ENCODE measurements at regions not wholly inside any gene's neighbourhood (a gene's known extent, or its start where the extent isn't known, plus 50 kb on each side); places are given as distances from the start of the nearest gene placed in this dataset.

GRCh38 chr7:25933921-25934320 lies 218.1 kb upstream of the NFE2L3 start:
- BruUV-seq (replicated peaks): no TSS peak

GRCh38 chr7:25940086-25940906 lies 211.7 kb upstream of the NFE2L3 start:
- Histone ChIP-seq H3K9me3 (ENCODE audit: low read depth, low read length, poor library complexity, severe bottlenecking) (peaks cover 5% of the 10 kb centered on the region), H3K4me1 (ENCODE audit: insufficient read depth, low read length, poor library complexity, severe bottlenecking) (peaks cover 32% of the 10 kb centered on the region), H3K4me3 (ENCODE audit: low read depth, low read length, poor library complexity, severe bottlenecking) (peak overlapping the region; percentile 31), H3K27me3 (replicated peaks; ENCODE audit: insufficient read depth, low read depth, low read length, poor library complexity) (no peaks in the 10 kb centered on the region), H3K36me3 (ENCODE audit: insufficient read depth, low read length, poor library complexity, severe bottlenecking) (no peaks in the 10 kb centered on the region), H3K27ac (ENCODE audit: low read depth, low read length, poor library complexity, severe bottlenecking) (peak overlapping the region; percentile 89)
- DNase-seq (ENCODE audit: low spot score): peak; percentile 98
- CTCF ChIA-PET: interaction anchor here (0.6 kb wide), 1 partner anchor 150 kb away, joined by 3 read pairs; no protein-coding TSS in a partner anchor
- no TSS peak for BruUV-seq (replicated peaks)
- POLR2A ChIA-PET (ENCODE audit: low non-redundant PET): interaction anchor here (0.6 to 0.7 kb wide), 4 partner anchors 27 to 563 kb away, joined by 3 to 5 read pairs (median 3); no protein-coding TSS in a partner anchor
- intact Hi-C loops (cut with micrococcal nuclease; ENCODE audit: unreplicated experiment): loop anchor here (1.0 to 5.0 kb wide), 2 partner anchors 121 to 262 kb away; partner anchors contain the start of genes CBX3 and HNRNPA2B1
- TF ChIP-seq CTCF (conservative IDR thresholded peaks at IDR 0.05; ENCODE audit: low read depth, low read length) (no peak), EZH2 (IDR thresholded peaks at IDR 0.05; ENCODE audit: borderline replicate concordance, low read depth, low read length, poor library complexity, severe bottlenecking) (no peak)

More at GRCh38 chr7:25933921-25934320, 218.1 kb upstream of the NFE2L3 start:
- ChIA-PET CTCF (no interaction called here), POLR2A (ENCODE audit: low non-redundant PET) (no interaction called here)
- Histone ChIP-seq H3K27ac (ENCODE audit: low read depth, low read length, poor library complexity, severe bottlenecking) (no peak overlapping the region), H3K27me3 (replicated peaks; ENCODE audit: insufficient read depth, low read depth, low read length, poor library complexity) (no peaks in the 10 kb centered on the region), H3K9me3 (ENCODE audit: low read depth, low read length, poor library complexity, severe bottlenecking) (peaks cover 18% of the 10 kb centered on the region), H3K36me3 (ENCODE audit: insufficient read depth, low read length, poor library complexity, severe bottlenecking) (no peaks in the 10 kb centered on the region), H3K4me1 (ENCODE audit: insufficient read depth, low read length, poor library complexity, severe bottlenecking) (peaks cover 23% of the 10 kb centered on the region), H3K4me3 (ENCODE audit: low read depth, low read length, poor library complexity, severe bottlenecking) (no peak overlapping the region)
- intact Hi-C loops (cut with micrococcal nuclease; ENCODE audit: unreplicated experiment): no loop called here
- no peak for TF ChIP-seq EZH2 (IDR thresholded peaks at IDR 0.05; ENCODE audit: borderline replicate concordance, low read depth, low read length, poor library complexity, severe bottlenecking)
- no peak for TF ChIP-seq CTCF (conservative IDR thresholded peaks at IDR 0.05; ENCODE audit: low read depth, low read length)
- DNase-seq (ENCODE audit: low spot score): no peak

GRCh38 chr7:25944777-25945515 lies 207.1 kb upstream of the NFE2L3 start:
- H3K4me1 ChIP-seq (ENCODE audit: insufficient read depth, low read length, poor library complexity, severe bottlenecking): peaks cover 32% of the 10 kb centered on the region
- no peaks in the 10 kb centered on the region for H3K9me3 ChIP-seq (ENCODE audit: low read depth, low read length, poor library complexity, severe bottlenecking)
- peak; percentile 38 for DNase-seq (ENCODE audit: low spot score)
- H3K27ac ChIP-seq (ENCODE audit: low read depth, low read length, poor library complexity, severe bottlenecking): no peak overlapping the region
- H3K36me3 ChIP-seq (ENCODE audit: insufficient read depth, low read length, poor library complexity, severe bottlenecking): no peaks in the 10 kb centered on the region
- ChIA-PET CTCF (no interaction called here), POLR2A (ENCODE audit: low non-redundant PET) (no interaction called here)
- TF ChIP-seq CTCF (conservative IDR thresholded peaks at IDR 0.05; ENCODE audit: low read depth, low read length): no peak
- TF ChIP-seq EZH2 (IDR thresholded peaks at IDR 0.05; ENCODE audit: borderline replicate concordance, low read depth, low read length, poor library complexity, severe bottlenecking): no peak
- intact Hi-C loops (cut with micrococcal nuclease; ENCODE audit: unreplicated experiment): loop anchor here (5.0 kb wide), 1 partner anchor 257 kb away; the partner anchor contains the start of genes CBX3 and HNRNPA2B1
- no TSS peak for BruUV-seq (replicated peaks)
- H3K27me3 ChIP-seq (replicated peaks; ENCODE audit: insufficient read depth, low read depth, low read length, poor library complexity): no peaks in the 10 kb centered on the region
- H3K4me3 ChIP-seq (ENCODE audit: low read depth, low read length, poor library complexity, severe bottlenecking): no peak overlapping the region
